ENCODE measurements at regions not wholly inside any gene's neighbourhood (a gene's known extent, or its start where the extent isn't known, plus 50 kb on each side); places are given as distances from the start of the nearest gene placed in this dataset.

DNA sequence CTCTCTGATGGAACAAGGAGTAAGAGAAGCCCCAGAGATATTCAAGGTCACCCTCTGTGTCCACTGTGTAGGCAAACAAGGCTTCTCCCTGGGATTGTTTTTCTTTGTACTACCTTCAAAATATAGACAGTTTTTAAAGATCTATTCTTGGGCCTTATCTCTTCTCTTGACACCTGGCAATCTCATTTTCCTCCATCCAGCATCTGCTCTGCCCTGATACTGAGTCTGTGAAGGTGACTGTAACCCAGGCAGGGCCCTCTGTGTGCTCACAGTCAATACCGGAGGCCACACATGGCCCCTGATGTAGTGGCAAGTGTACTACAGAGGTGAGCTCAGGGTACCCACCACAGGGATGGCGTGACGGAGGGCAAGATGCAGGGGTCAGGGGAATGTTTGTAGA is 221.1 kb downstream of the SNX10 start (continued):
- no peak for TF ChIP-seq GABPA (IDR thresholded peaks at IDR 0.05; ENCODE audit: borderline replicate concordance, insufficient read depth, low read length)

DNA sequence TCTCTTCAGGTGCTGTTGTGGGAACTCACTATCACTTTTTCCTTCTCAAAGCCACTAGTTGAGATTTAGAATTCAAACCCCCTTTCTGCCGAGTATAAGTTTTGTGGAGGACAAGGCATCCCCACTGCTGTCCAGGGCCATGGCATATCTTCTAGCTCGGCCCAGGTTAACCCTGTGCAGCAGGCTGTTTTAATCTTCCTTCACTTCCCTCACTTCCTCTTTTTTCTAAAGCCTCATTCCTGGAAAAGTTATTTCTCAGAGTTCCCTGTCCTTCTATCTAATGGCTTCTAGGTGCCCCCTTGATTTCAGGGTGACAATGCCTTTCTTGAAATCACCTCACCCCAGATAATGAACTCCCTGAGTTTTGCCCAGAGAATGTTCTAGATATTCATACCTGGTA is 222.3 kb downstream of the SNX10 start:
- Histone ChIP-seq H3K36me3 (ENCODE audit: control insufficient read depth in 2 of 4, insufficient read depth in 4 of 4, low read length in 3 of 4) (no peaks in the 10 kb centered on the region), H2BK120ac (replicated peaks; ENCODE audit: low read depth, low read length) (no peak overlapping the region), H3K4ac (replicated peaks; ENCODE audit: insufficient read length, low read depth, low read length) (no peak overlapping the region), H2BK5ac (ENCODE audit: low read depth, low read length) (no peak overlapping the region), H3K79me2 (ENCODE audit: control insufficient read depth in 1 of 2, insufficient read depth in 2 of 2, low read length in 2 of 2) (no peaks in the 10 kb centered on the region), H2BK20ac (ENCODE audit: low read length) (no peak overlapping the region), H4K5ac (ENCODE audit: insufficient read length, low read depth, low read length) (no peak overlapping the region), H4K8ac (ENCODE audit: extremely low read depth, insufficient read depth, low read length) (no peak overlapping the region), H3K4me3 (ENCODE audit: extremely low read depth in 1 of 4, insufficient read depth in 2 of 4, low read depth in 3 of 4, low read length in 4 of 4) (no peak overlapping the region), H3K27ac (ENCODE audit: low read depth, low read length) (no peak overlapping the region), H3K23ac (ENCODE audit: insufficient read length) (no peak overlapping the region), H3K23me2 (ENCODE audit: low read depth, low read length) (no peaks in the 10 kb centered on the region), H3K9me3 (ENCODE audit: insufficient read depth in 2 of 2, low read depth in 1 of 2, low read length in 1 of 2) (no peaks in the 10 kb centered on the region), H3K79me1 (ENCODE audit: low read depth, low read length) (no peaks in the 10 kb centered on the region), H3K27me3 (replicated peaks in 1 of 4; ENCODE audit: control insufficient read depth in 3 of 4, extremely low read depth in 1 of 4, insufficient read depth in 3 of 4, low read length in 3 of 4) (no peaks in the 10 kb centered on the region; a peak in 1 of 7 replicates), H3K9ac (replicated peaks in 1 of 4; ENCODE audit: extremely low read depth in 1 of 4, low read depth in 3 of 4, low read length in 3 of 4) (no peak overlapping the region), H2AK5ac (ENCODE audit: low read depth, low read length) (no peak overlapping the region), H4K20me1 (replicated peaks in 1 of 2; ENCODE audit: control insufficient read depth in 1 of 2, insufficient read depth in 2 of 2, low read length in 2 of 2) (no peaks in the 10 kb centered on the region), H2AFZ (ENCODE audit: low read length) (no peak overlapping the region), H3K4me1 (replicated peaks in 1 of 4; ENCODE audit: control insufficient read depth in 3 of 4, insufficient read depth in 4 of 4, low read length in 3 of 4) (peaks cover 0 to under 1% (median 0%) of the 10 kb centered on the region in 4 experiments; a peak in 1 of 7 replicates), H2BK12ac (ENCODE audit: low read depth, low read length) (no peak overlapping the region), H4K91ac (replicated peaks; ENCODE audit: insufficient read length, low read length) (no peak overlapping the region), H3K4me2 (ENCODE audit: insufficient read depth in 1 of 2, low read depth in 2 of 2, low read length in 2 of 2) (no peak overlapping the region), H3K14ac (ENCODE audit: insufficient read length) (no peak overlapping the region), H3K56ac (replicated peaks; ENCODE audit: insufficient read length, low read depth, low read length) (no peak overlapping the region), H3K18ac (ENCODE audit: extremely low read depth, low read length) (no peak overlapping the region), H2BK15ac (ENCODE audit: low read length) (no peak overlapping the region)
- ChIA-PET POLR2A (ENCODE audit: partially characterized antibody) (no interaction called here), CTCF (ENCODE audit: partially characterized antibody) (no interaction called here)
- TF ChIP-seq CHD2 (IDR thresholded peaks at IDR 0.05; ENCODE audit: low read length) = no peak
- TF ChIP-seq EGR1 (IDR thresholded peaks at IDR 0.05; ENCODE audit: borderline replicate concordance, low read depth, low read length) = no peak
- TF ChIP-seq POU5F1 (IDR thresholded peaks at IDR 0.05; ENCODE audit: low read depth, low read length) = no peak
- TF ChIP-seq CREB1 (IDR thresholded peaks at IDR 0.05) = no peak
- no peak for TF ChIP-seq JUN (IDR thresholded peaks at IDR 0.05; ENCODE audit: low read depth, low read length)
- no peak for TF ChIP-seq POLR2A (IDR thresholded peaks at IDR 0.05; ENCODE audit: control extremely low read depth in 1 of 2, low read depth in 2 of 2, low read length in 2 of 2)
- TF ChIP-seq SIX5 (IDR thresholded peaks at IDR 0.05; ENCODE audit: low read depth, low read length) = no peak
- WGBS, 2 experiments (ENCODE audit: extremely low coverage in 1 of 2, insufficient coverage in 1 of 2, insufficient read length in 1 of 2, insufficient replicate concordance in 2 of 2, low coverage in 1 of 2, low lambda C conversion rate in 2 of 2, missing lambda C conversion rate in 1 of 2) = 94% methylated on average over 2 of the region's 2 CpGs; no CpG with 5 or more reads in 1 of the 2 experiments
- DNase-seq (ENCODE audit: low read depth in 1 of 2, low spot score in 2 of 2) (no peak), FAIRE-seq (no peak)
